Activated T-cell treated with anti-CD3 and anti-CD28 coated beads, Interleukin-2, amount 50 U/mL, for 48 hours (primary cell): ENCODE measurements at regions not wholly inside any gene's neighbourhood (a gene's known extent, or its start where the extent isn't known, plus 50 kb on each side); places are given as distances from the start of the nearest gene placed in this dataset.
A peak's percentile ranks its signal among the peaks of the same experiment; 100 is the strongest.

Source experiments
- DNase-seq, 2 experiments: peaks; one replicate each; pipeline ENCODE4 v3.0.0-alpha.2; 2020

- no peak for DNase-seq
Observed at GRCh38 chr17:31702041-31702440, 157.0 kb downstream of the COPRS start.

GRCh38 chr17:31700973-31701372, 158.1 kb downstream of the COPRS start:
- DNase-seq = no peak

- DNase-seq = no peak
Observed at GRCh38 chr17:31699886-31700285, 159.2 kb downstream of the COPRS start.

DNA sequence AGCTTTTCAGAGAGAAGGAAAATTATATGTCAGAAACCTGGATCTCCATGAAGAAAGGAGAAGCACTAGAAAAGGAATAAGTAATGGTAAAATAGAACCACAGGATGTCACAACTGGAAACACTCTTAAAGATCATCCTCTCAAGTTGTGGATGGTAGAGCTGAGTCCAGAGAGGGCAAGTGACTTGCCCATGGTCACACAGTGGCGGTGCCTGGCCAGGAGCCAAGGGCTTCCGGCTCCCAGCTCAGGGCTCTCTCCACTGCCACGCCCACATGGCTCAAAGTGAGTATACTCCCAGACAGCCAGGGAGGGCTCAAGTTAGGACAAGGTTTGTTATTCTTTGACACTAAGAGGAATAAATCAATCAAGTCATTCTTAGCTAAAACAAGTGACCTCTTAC, 159.8 kb downstream of the COPRS start:
- DNase-seq = no peak

DNA sequence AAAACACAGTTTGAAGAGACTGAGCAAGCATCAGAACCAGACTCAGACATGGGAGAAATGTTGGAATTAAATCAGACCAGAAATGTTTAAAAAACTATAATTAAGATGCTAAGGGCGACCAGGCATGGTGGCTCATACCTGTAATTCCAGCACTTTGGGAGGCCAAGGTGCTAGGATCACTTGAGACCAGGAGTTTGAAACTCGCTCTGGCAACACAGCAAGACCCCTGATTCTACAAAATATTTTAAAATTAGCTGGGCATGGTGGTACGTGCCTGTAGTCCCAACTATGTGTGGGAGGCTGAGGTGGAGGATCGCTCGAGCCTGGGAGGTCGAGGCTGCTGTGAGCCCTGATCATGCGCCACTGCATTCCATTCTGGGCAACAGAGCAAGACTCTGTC, 160.3 kb downstream of the COPRS start:
- no peak for DNase-seq

DNA sequence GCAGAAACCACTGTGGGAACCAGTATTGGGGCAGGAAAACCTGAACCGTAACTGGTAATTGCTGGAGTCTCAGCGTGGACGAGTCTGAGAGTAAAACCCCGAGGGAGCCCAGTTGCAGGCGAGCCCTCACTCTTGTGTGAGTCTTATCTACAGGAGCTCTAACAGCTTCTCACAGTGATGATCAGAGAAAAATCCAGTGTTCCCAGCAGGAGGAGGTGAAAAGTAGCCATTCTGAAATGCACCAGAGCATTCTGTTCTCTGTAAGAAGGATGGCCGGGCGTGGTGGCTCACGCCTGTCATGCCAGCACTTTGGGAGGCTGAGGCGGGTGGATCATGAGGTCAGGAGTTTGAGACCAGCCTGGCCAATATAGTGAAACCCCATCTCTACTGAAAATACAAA, 161.2 kb downstream of the COPRS start:
- no peak for DNase-seq

GRCh38 chr17:31696703-31697325, 162.2 kb downstream of the COPRS start:
- no peak for DNase-seq

- no peak for DNase-seq
Observed at GRCh38 chr17:31696184-31696602, 162.9 kb downstream of the COPRS start.

- no peak for DNase-seq
Observed at GRCh38 chr17:31695456-31696090, 163.5 kb downstream of the COPRS start.

DNA sequence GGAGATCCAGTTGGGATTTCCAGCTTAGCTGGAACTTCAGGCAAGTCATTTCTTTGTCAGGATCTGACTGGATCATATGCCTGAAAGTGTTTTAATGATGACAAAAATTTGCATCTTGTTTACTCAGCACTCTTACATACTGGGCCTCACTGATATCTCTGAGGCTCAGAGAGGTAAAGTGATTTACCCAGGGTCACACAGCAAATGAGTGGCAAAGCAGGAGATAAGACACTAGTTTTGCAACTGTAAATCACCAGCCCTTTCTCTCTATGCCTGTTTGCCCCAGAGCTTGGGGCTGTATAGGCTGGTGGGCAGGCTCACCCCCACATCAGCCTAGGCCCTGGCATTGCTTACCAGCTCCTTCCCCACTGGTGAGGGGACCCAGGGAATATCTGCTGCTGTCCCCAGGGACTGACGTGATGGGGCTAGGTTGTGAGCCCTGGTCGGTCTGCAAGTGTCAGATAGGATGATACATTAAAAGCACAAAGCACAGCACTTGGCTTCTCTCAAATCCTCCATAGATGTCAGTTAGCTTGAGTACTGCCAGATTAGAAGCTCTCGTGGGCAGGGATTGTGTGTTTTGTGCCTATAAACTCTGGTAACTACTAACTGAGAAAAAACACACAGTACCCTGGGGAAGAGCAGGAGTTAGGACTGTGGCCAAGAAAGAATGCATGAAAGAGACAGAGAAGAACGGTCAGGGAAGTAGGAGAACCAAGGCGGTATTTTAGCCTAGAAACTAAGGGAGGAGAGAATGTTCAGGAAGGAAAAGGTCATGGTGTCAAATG, 165.4 kb downstream of the COPRS start:
- no peak for DNase-seq

DNA sequence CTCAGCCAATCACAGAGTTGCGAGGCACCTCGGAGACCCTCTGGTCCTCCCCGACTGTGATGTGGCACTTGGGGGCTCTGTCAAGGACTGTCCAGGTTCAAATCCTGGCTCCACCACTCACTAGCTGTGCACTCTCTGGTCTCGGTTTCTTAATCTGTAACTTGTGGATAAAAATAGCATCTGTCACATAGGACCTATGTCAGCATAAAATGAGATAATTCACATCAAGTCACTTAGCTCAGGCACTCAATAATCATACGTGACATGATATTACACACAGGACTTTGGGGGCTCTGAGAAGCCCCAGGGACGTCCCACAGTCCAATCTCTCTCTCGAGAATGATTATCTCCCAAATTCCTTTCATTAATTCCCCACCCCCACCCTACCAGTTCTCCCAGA, 166.4 kb downstream of the COPRS start:
- DNase-seq = no peak

DNA sequence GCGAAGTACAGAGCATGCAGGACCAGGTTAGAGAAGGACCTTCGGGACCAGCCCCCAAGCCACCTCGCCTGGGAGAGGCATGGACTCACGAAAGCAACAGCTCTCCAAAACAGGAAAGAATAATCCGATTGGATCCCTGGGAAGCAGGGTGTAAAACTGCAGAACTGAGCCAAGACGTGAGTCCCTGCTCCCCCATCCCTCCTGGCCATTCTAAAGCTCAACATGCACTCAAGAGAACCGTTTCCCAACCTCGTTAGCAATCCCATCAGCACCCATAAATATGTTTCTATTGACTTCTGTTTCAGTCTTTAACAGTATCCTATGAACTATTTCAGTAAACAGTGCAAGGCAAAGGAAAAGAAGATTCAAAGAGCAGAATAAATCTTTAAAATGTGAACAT, 167.0 kb downstream of the COPRS start:
- no peak for DNase-seq

- DNase-seq = no peak
Observed at GRCh38 chr17:31691251-31691905, 167.7 kb downstream of the COPRS start.

- no peak for DNase-seq
Observed at GRCh38 chr17:31690151-31690551, 168.9 kb downstream of the COPRS start.

- DNase-seq = no peak
Observed at GRCh38 chr17:31688701-31689100, 170.3 kb downstream of the COPRS start.

DNA sequence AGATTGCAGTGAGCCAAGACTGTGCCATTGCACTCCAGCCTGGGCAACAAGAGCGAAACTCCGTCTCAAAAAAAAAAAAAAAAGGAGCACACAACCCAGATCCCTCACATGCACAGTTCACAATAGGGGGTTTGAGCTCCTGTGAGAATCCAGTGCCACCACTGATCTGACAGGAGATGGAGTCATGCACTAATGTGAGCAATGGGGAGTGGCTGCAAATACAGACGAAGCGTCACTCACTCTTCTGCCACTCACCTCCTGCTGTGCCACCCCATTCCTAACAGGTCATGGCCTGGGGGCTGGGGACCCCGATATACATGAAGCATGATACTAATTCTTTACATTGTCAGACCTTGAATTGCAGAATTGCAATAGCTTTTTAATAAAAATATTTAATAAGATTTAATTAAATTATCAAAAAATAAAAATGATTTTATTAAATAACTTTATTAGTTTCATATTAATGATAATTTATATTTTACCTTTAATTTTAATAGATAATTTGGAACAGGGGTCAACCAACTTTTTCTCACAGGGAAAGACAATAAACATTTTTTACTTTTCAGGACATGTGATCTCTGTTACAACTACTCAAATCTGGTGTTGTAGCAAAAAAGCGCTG, 171.4 kb downstream of the COPRS start:
- DNase-seq = no peak

DNA sequence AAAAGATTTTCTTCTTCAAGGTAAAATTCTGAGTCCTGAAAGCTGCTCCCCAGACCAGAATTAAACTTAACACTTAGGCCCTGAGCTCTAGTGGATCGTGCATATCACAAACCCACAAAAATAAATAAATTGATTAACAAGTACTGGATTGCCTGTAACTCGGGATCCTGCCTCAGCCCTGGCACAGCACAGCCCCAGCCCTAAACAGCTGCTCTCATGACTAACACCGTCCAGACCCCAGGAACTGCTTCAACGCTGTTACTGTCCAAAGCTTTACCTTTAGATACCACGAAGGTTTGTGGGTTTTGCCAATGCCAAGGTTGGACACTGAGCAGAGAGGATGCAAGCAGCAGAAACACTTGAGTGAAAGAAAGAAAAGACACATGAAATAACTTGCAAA, 172.5 kb downstream of the COPRS start:
- DNase-seq = no peak

DNA sequence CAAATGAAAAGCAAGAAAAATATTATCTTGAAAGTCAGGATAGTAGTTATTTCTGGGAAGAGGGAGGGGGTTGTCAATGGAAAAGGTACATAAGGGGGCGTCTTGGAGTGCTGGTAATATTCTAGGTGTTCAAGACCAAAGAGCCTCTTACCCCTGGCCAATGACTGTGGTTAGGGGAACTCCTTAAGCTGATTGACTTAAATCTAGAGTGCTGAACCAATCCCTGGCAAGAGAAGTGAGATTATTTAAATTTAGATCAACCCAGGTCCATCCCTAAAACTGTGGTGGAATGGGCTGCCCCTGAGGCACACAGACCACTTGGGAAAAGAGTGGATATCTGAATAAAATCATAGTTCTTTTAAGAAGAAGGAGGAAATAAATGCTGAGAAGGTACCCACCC, 174.1 kb downstream of the COPRS start:
- no peak for DNase-seq

DNA sequence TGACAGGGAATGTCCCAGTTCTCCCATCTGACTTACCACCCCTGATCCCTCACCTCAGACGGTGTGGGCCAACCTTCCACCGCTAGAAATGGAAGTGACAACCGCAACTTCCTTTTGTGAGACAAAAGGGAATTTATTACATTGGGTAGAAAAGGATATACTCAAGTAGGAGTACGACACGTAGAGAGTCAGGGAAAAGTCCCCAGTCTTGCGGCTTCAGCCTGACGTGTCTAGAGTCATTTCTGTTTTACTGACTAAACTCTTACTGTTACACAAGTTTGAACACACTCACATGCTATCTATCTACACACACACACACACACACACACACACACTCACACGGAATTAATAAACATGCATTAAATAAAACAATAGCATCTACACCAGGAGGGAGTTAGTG, 178.9 kb downstream of the COPRS start:
- DNase-seq = peak; percentile 60 to 68

- DNase-seq = no peak
Observed at GRCh38 chr17:31679667-31680066, 179.4 kb downstream of the COPRS start.

- no peak for DNase-seq
Observed at GRCh38 chr17:31678431-31678830, 180.6 kb downstream of the COPRS start.

DNA sequence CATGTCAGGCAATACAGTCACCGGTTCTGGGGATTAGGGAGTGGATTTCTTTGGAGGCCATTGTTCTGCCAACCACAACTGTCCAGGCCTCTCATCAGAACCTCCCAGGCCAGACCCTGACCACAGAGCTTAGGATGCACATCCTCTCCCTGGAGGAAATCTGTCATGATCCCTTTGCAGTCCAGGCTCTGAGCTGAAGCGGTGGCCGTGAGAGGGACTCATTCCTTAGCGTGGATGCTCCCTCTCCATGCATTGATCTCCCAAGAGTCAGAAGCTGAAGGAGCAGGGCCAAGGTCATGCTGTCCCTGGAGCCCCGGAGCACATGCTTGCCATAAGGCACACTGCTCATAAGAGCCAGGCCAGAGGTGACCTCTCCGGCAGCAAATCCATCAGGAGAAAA, 181.4 kb downstream of the COPRS start:
- no peak for DNase-seq

GRCh38 chr17:31677036-31677435, 182.0 kb downstream of the COPRS start:
- peak in 1 of 2 experiments; percentile 15 for DNase-seq
